ENCODE measurements at regions not wholly inside any gene's neighbourhood (a gene's known extent, or its start where the extent isn't known, plus 50 kb on each side); places are given as distances from the start of the nearest gene placed in this dataset.
"Not testable (repeated sequence)": the region's sequence is repeated elsewhere in the genome, so short reads cannot be mapped to it uniquely, and the experiment has no call there.

- no peak for DNase-seq (ENCODE audit: low read depth in 2 of 2)
These were observed 943.2 kb downstream of the MCTP2 start for GRCh38 chr15:95174301-95175259.

GRCh38 chr15:95175914-95176658, 944.7 kb downstream of the MCTP2 start:
- no peak for DNase-seq (ENCODE audit: low read depth in 2 of 2)

- no peak for DNase-seq (ENCODE audit: low read depth in 2 of 2)
These were observed 945.6 kb downstream of the MCTP2 start for GRCh38 chr15:95176794-95177577.

- DNase-seq (ENCODE audit: low read depth in 2 of 2) = no peak
These were observed 949.2 kb downstream of the MCTP2 start for GRCh38 chr15:95180530-95180929.

- no peak for DNase-seq (ENCODE audit: low read depth in 2 of 2)
These were observed 950.7 kb downstream of the MCTP2 start for GRCh38 chr15:95182091-95182490.

- no peak for DNase-seq (ENCODE audit: low read depth in 2 of 2)
These were observed 961.6 kb downstream of the MCTP2 start for GRCh38 chr15:95192923-95193322.

GRCh38 chr15:95194746-95195145, 963.4 kb downstream of the MCTP2 start:
- DNase-seq (ENCODE audit: low read depth in 2 of 2) = no peak

GRCh38 chr15:95196176-95196915, 965.0 kb downstream of the MCTP2 start:
- no peak for DNase-seq (ENCODE audit: low read depth in 2 of 2)

- DNase-seq (ENCODE audit: low read depth in 2 of 2) = no peak
These were observed 971.4 kb downstream of the MCTP2 start for GRCh38 chr15:95202569-95203349.

GRCh38 chr15:95205077-95205476, 973.7 kb downstream of the MCTP2 start:
- DNase-seq (ENCODE audit: low read depth in 2 of 2) = no peak

- not testable (repeated sequence) for DNase-seq (ENCODE audit: low read depth in 2 of 2)
These were observed 974.5 kb downstream of the MCTP2 start for GRCh38 chr15:95205830-95206229.

GRCh38 chr15:95208071-95208470, 976.7 kb downstream of the MCTP2 start:
- no peak for DNase-seq (ENCODE audit: low read depth in 2 of 2)

GRCh38 chr15:95208988-95209387, 977.6 kb downstream of the MCTP2 start:
- no peak for DNase-seq (ENCODE audit: low read depth in 2 of 2)

GRCh38 chr15:95210436-95210981, 979.1 kb downstream of the MCTP2 start:
- DNase-seq (ENCODE audit: low read depth in 2 of 2) = no peak

GRCh38 chr15:95215017-95215416, 983.7 kb downstream of the MCTP2 start:
- no peak for DNase-seq (ENCODE audit: low read depth in 2 of 2)

GRCh38 chr15:95226835-95227234, 995.5 kb downstream of the MCTP2 start:
- no peak for DNase-seq (ENCODE audit: low read depth in 2 of 2)

GRCh38 chr15:95227235-95227634, 995.9 kb downstream of the MCTP2 start:
- DNase-seq (ENCODE audit: low read depth in 2 of 2) = no peak

GRCh38 chr15:95228856-95229555, 997.6 kb downstream of the MCTP2 start:
- no peak for DNase-seq (ENCODE audit: low read depth in 2 of 2)

GRCh38 chr15:95235033-95235432, 1003.7 kb downstream of the MCTP2 start:
- no peak for DNase-seq (ENCODE audit: low read depth in 2 of 2)

All from stimulated activated CD4-positive, alpha-beta T cell treated with anti-CD3 and anti-CD28 coated beads, Interleukin-4, amount 100 ng/mL, for 48 hours (primary cell).